Skeletal muscle satellite cell (primary cell): ENCODE measurements at regions not wholly inside any gene's neighbourhood (a gene's known extent, or its start where the extent isn't known, plus 50 kb on each side); places are given as distances from the start of the nearest gene placed in this dataset.

Source experiments
- H3K27me3 ChIP-seq: 2 replicates; pipeline ENCODE4 v1.7.0; 2013; ENCODE audit warnings: low read length; ENCODE audit not compliant: control insufficient read depth, insufficient read depth
- H3K36me3 ChIP-seq: 2 replicates; pipeline ENCODE4 v1.7.0; 2013; ENCODE audit warnings: mild to moderate bottlenecking, control low read depth, low read length; ENCODE audit not compliant: insufficient read depth
- H3K4me1 ChIP-seq: 2 replicates; pipeline ENCODE4 v1.7.0; 2013; ENCODE audit warnings: low read length; ENCODE audit not compliant: control insufficient read depth, insufficient read depth
- H3K4me2 ChIP-seq: 2 replicates; pipeline ENCODE4 v1.7.0; 2013; ENCODE audit warnings: mild to moderate bottlenecking, low read length
- H3K4me3 ChIP-seq: 2 replicates; pipeline ENCODE4 v1.7.0; 2013; ENCODE audit warnings: low read length
- H3K9ac ChIP-seq: 2 replicates; pipeline ENCODE4 v1.7.0; 2013; ENCODE audit warnings: mild to moderate bottlenecking, low read depth, low read length, moderate library complexity
- H3K9me3 ChIP-seq: replicated peaks from 2 replicates; pipeline ENCODE4 v1.7.0; 2013; ENCODE audit warnings: mild to moderate bottlenecking, control low read depth, low read length

GRCh38 chr11:32023370-32024305 lies 67.2 kb upstream of the RCN1 start:
- H3K9ac ChIP-seq: no peak overlapping the region

GRCh38 chr11:32018672-32019071 lies 72.2 kb upstream of the RCN1 start:
- Histone ChIP-seq H3K27me3 (peaks cover 25% of the 10 kb centered on the region), H3K9ac (no peak overlapping the region), H3K4me1 (no peaks in the 10 kb centered on the region), H3K36me3 (no peaks in the 10 kb centered on the region), H3K4me3 (no peak overlapping the region), H3K9me3 (no peaks in the 10 kb centered on the region), H3K4me2 (no peak overlapping the region)

More at GRCh38 chr11:32023370-32024305, 67.2 kb upstream of the RCN1 start:
- Histone ChIP-seq H3K9me3 (no peaks in the 10 kb centered on the region), H3K4me1 (no peaks in the 10 kb centered on the region), H3K4me2 (no peak overlapping the region), H3K27me3 (peaks cover 8% of the 10 kb centered on the region), H3K4me3 (no peak overlapping the region), H3K36me3 (no peaks in the 10 kb centered on the region)

GRCh38 chr11:32016111-32016510 lies 74.8 kb upstream of the RCN1 start:
- no peaks in the 10 kb centered on the region for H3K4me1 ChIP-seq
- H3K9ac ChIP-seq: no peak overlapping the region
- peaks cover 39% of the 10 kb centered on the region for H3K27me3 ChIP-seq
- no peaks in the 10 kb centered on the region for H3K9me3 ChIP-seq
- no peaks in the 10 kb centered on the region for H3K36me3 ChIP-seq
- no peak overlapping the region for H3K4me3 ChIP-seq
- H3K4me2 ChIP-seq: no peak overlapping the region

- Histone ChIP-seq H3K4me2 (no peak overlapping the region), H3K27me3 (peaks cover 44% of the 10 kb centered on the region), H3K9me3 (no peaks in the 10 kb centered on the region), H3K9ac (no peak overlapping the region), H3K4me1 (no peaks in the 10 kb centered on the region), H3K4me3 (no peak overlapping the region), H3K36me3 (no peaks in the 10 kb centered on the region)
Observed at GRCh38 chr11:32015427-32015826, 75.4 kb upstream of the RCN1 start.

- H3K4me1 ChIP-seq: no peaks in the 10 kb centered on the region
- H3K4me3 ChIP-seq: no peak overlapping the region
- peaks cover 61% of the 10 kb centered on the region for H3K27me3 ChIP-seq
- H3K36me3 ChIP-seq: no peaks in the 10 kb centered on the region
- no peak overlapping the region for H3K4me2 ChIP-seq
- H3K9me3 ChIP-seq: no peaks in the 10 kb centered on the region
- H3K9ac ChIP-seq: no peak overlapping the region
Observed at GRCh38 chr11:32013603-32014002, 77.3 kb upstream of the RCN1 start.

GRCh38 chr11:32012049-32012448 lies 78.8 kb upstream of the RCN1 start:
- no peak overlapping the region for H3K9ac ChIP-seq

GRCh38 chr11:32008880-32009551 lies 81.9 kb upstream of the RCN1 start:
- Histone ChIP-seq H3K4me3 (no peak overlapping the region), H3K27me3 (peaks cover 64% of the 10 kb centered on the region), H3K4me1 (no peaks in the 10 kb centered on the region)

More at GRCh38 chr11:32012049-32012448, 78.8 kb upstream of the RCN1 start:
- no peaks in the 10 kb centered on the region for H3K4me1 ChIP-seq
- no peak overlapping the region for H3K4me2 ChIP-seq
- H3K9me3 ChIP-seq: no peaks in the 10 kb centered on the region
- peaks cover 70% of the 10 kb centered on the region for H3K27me3 ChIP-seq
- H3K4me3 ChIP-seq: no peak overlapping the region
- no peaks in the 10 kb centered on the region for H3K36me3 ChIP-seq

GRCh38 chr11:32006799-32007388 lies 84.0 kb upstream of the RCN1 start:
- no peak overlapping the region for H3K4me3 ChIP-seq
- H3K4me2 ChIP-seq: no peak overlapping the region
- no peaks in the 10 kb centered on the region for H3K4me1 ChIP-seq
- no peak overlapping the region for H3K9ac ChIP-seq
- no peaks in the 10 kb centered on the region for H3K9me3 ChIP-seq
- H3K27me3 ChIP-seq: peaks cover 69% of the 10 kb centered on the region
- H3K36me3 ChIP-seq: no peaks in the 10 kb centered on the region

More at GRCh38 chr11:32008880-32009551, 81.9 kb upstream of the RCN1 start:
- no peaks in the 10 kb centered on the region for H3K36me3 ChIP-seq
- no peak overlapping the region for H3K9ac ChIP-seq
- H3K4me2 ChIP-seq: no peak overlapping the region
- H3K9me3 ChIP-seq: no peaks in the 10 kb centered on the region

- no peaks in the 10 kb centered on the region for H3K36me3 ChIP-seq
- no peaks in the 10 kb centered on the region for H3K9me3 ChIP-seq
- no peak overlapping the region for H3K4me3 ChIP-seq
- no peaks in the 10 kb centered on the region for H3K4me1 ChIP-seq
- H3K4me2 ChIP-seq: no peak overlapping the region
- no peak overlapping the region for H3K9ac ChIP-seq
- peaks cover 72% of the 10 kb centered on the region for H3K27me3 ChIP-seq
Observed at GRCh38 chr11:32005786-32006416, 85.0 kb upstream of the RCN1 start.

GRCh38 chr11:32003335-32003734 lies 87.5 kb upstream of the RCN1 start:
- Histone ChIP-seq H3K4me2 (no peak overlapping the region), H3K36me3 (no peaks in the 10 kb centered on the region), H3K4me3 (no peak overlapping the region), H3K4me1 (no peaks in the 10 kb centered on the region), H3K9me3 (no peaks in the 10 kb centered on the region), H3K27me3 (peaks cover 55% of the 10 kb centered on the region), H3K9ac (no peak overlapping the region)

- no peaks in the 10 kb centered on the region for H3K36me3 ChIP-seq
- H3K9ac ChIP-seq: no peak overlapping the region
- no peak overlapping the region for H3K4me3 ChIP-seq
- peaks cover 59% of the 10 kb centered on the region for H3K27me3 ChIP-seq
- no peak overlapping the region for H3K4me2 ChIP-seq
- no peaks in the 10 kb centered on the region for H3K4me1 ChIP-seq
- H3K9me3 ChIP-seq: no peaks in the 10 kb centered on the region
Observed at GRCh38 chr11:32002311-32002710, 88.6 kb upstream of the RCN1 start.
